GM19240 (cell line): ENCODE measurements at regions not wholly inside any gene's neighbourhood (a gene's known extent, or its start where the extent isn't known, plus 50 kb on each side); places are given as distances from the start of the nearest gene placed in this dataset.

ENCODE experiments used
- DNase-seq: peaks from one replicate; pipeline ENCODE4 v3.0.0; 2011; ENCODE audit warnings: low spot score; ENCODE audit not compliant: insufficient read length

GRCh38 chr2:62447411-62447810, 58.6 kb downstream of the TMEM17 start:
- DNase-seq = no peak

GRCh38 chr2:62446491-62446890, 59.5 kb downstream of the TMEM17 start:
- DNase-seq = no peak

GRCh38 chr2:62443886-62444285, 62.1 kb downstream of the TMEM17 start:
- DNase-seq = no peak

- no peak for DNase-seq
Observed at GRCh38 chr2:62443471-62443870, 62.5 kb downstream of the TMEM17 start.

GRCh38 chr2:62441824-62442223, 64.2 kb downstream of the TMEM17 start:
- no peak for DNase-seq

- no peak for DNase-seq
Observed at GRCh38 chr2:62441421-62441820, 64.6 kb downstream of the TMEM17 start.

- DNase-seq = no peak
Observed at GRCh38 chr2:62440281-62440946, 65.6 kb downstream of the TMEM17 start.

GRCh38 chr2:62439425-62439824, 66.6 kb downstream of the TMEM17 start:
- no peak for DNase-seq

- DNase-seq = no peak
Observed at GRCh38 chr2:62437785-62438184, 68.2 kb downstream of the TMEM17 start.

GRCh38 chr2:62435720-62436119, 70.3 kb downstream of the TMEM17 start:
- peak; percentile 37 for DNase-seq

GRCh38 chr2:62432407-62432806, 73.6 kb downstream of the TMEM17 start:
- no peak for DNase-seq

GRCh38 chr2:62431512-62431911, 74.5 kb downstream of the TMEM17 start:
- DNase-seq = no peak

GRCh38 chr2:62430146-62430545, 75.8 kb downstream of the TMEM17 start:
- no peak for DNase-seq

GRCh38 chr2:62427146-62427545, 78.8 kb downstream of the TMEM17 start:
- no peak for DNase-seq

- no peak for DNase-seq
Observed at GRCh38 chr2:62426154-62426912, 79.7 kb downstream of the TMEM17 start.

GRCh38 chr2:62425684-62426083, 80.3 kb downstream of the TMEM17 start:
- DNase-seq = no peak

- DNase-seq = no peak
Observed at GRCh38 chr2:62424899-62425298, 81.1 kb downstream of the TMEM17 start.

- no peak for DNase-seq
Observed at GRCh38 chr2:62423883-62424458, 82.0 kb downstream of the TMEM17 start.

GRCh38 chr2:62423235-62423634, 82.8 kb downstream of the TMEM17 start:
- no peak for DNase-seq

- no peak for DNase-seq
Observed at GRCh38 chr2:62415518-62415917, 90.5 kb downstream of the TMEM17 start.

GRCh38 chr2:62415019-62415431, 91.0 kb downstream of the TMEM17 start:
- no peak for DNase-seq

GRCh38 chr2:62413116-62413663, 92.8 kb downstream of the TMEM17 start:
- DNase-seq = no peak
